ENCODE measurements at regions not wholly inside any gene's neighbourhood (a gene's known extent, or its start where the extent isn't known, plus 50 kb on each side); places are given as distances from the start of the nearest gene placed in this dataset.

- no peak overlapping the region for H2AK5ac ChIP-seq (ENCODE audit: low read length)
- H3K9ac ChIP-seq (ENCODE audit: low read length): no peak overlapping the region
- H3K4ac ChIP-seq (ENCODE audit: low read depth, low read length): no peak overlapping the region
- no peak for DNase-seq
- no peak overlapping the region for H3K23ac ChIP-seq (ENCODE audit: low read length)
- H2BK12ac ChIP-seq (ENCODE audit: low read length): no peak overlapping the region
- H2BK120ac ChIP-seq (ENCODE audit: insufficient read depth, low read length, poor library complexity): no peak overlapping the region
- no peaks in the 10 kb centered on the region for H3K79me1 ChIP-seq (ENCODE audit: low read length)
- no peak overlapping the region for H2BK5ac ChIP-seq (ENCODE audit: low read depth, low read length, poor library complexity)
- H3K4me3 ChIP-seq (ENCODE audit: low read depth, low read length): no peak overlapping the region
- no peaks in the 10 kb centered on the region for H3K27me3 ChIP-seq (ENCODE audit: insufficient read depth, low read length)
- H4K91ac ChIP-seq (ENCODE audit: low read depth, low read length): no peak overlapping the region
- H3K4me1 ChIP-seq (ENCODE audit: control insufficient read depth in 1 of 2, insufficient read depth in 2 of 2, low read length in 2 of 2): peaks cover 0 to 4% of the 10 kb centered on the region in 2 experiments
- H4K12ac ChIP-seq (ENCODE audit: low read depth, low read length): no peak overlapping the region
- H3K14ac ChIP-seq (ENCODE audit: low read length): no peak overlapping the region
- H3K27ac ChIP-seq (ENCODE audit: low read depth, low read length): no peak overlapping the region
- no peak overlapping the region for H3K4me2 ChIP-seq (ENCODE audit: low read length)
- H3K36me3 ChIP-seq (ENCODE audit: control insufficient read depth in 1 of 2, insufficient read depth in 2 of 2, low read length in 2 of 2): no peaks in the 10 kb centered on the region
- no CpG with 5 or more reads among the region's 2 CpGs for WGBS (ENCODE audit: extremely low coverage, insufficient coverage, insufficient read length)
- H3K79me2 ChIP-seq (ENCODE audit: control insufficient read depth, insufficient read depth, low read length, poor library complexity): no peaks in the 10 kb centered on the region
- H3K9me3 ChIP-seq (ENCODE audit: insufficient read depth, low read depth, low read length): peaks cover 4% of the 10 kb centered on the region
- no peak overlapping the region for H2AFZ ChIP-seq (ENCODE audit: insufficient read depth, low read length, poor library complexity)
- no peak overlapping the region for H3K18ac ChIP-seq (ENCODE audit: low read length)
- H4K8ac ChIP-seq (ENCODE audit: low read depth, low read length): no peak overlapping the region
These were observed 52.9 kb upstream of the RNU6-1 start for GRCh38 chr15:67892559-67893377.

- Histone ChIP-seq H3K4ac (ENCODE audit: low read depth, low read length) (no peak overlapping the region), H2AK5ac (ENCODE audit: low read length) (no peak overlapping the region), H3K18ac (ENCODE audit: low read length) (no peak overlapping the region)
These were observed 55.4 kb upstream of the RNU6-1 start for GRCh38 chr15:67895237-67895636.

GRCh38 chr15:67897646-67898339, 57.9 kb upstream of the RNU6-1 start:
- no peak overlapping the region for H3K4ac ChIP-seq (ENCODE audit: low read depth, low read length)
- no peak overlapping the region for H3K27ac ChIP-seq (ENCODE audit: low read depth, low read length)

More at GRCh38 chr15:67895237-67895636, 55.4 kb upstream of the RNU6-1 start:
- no peaks in the 10 kb centered on the region for H3K79me2 ChIP-seq (ENCODE audit: control insufficient read depth, insufficient read depth, low read length, poor library complexity)
- no peaks in the 10 kb centered on the region for H3K79me1 ChIP-seq (ENCODE audit: low read length)
- no peak overlapping the region for H2AFZ ChIP-seq (ENCODE audit: insufficient read depth, low read length, poor library complexity)
- H3K27ac ChIP-seq (ENCODE audit: low read depth, low read length): no peak overlapping the region
- no peaks in the 10 kb centered on the region for H3K36me3 ChIP-seq (ENCODE audit: control insufficient read depth in 1 of 2, insufficient read depth in 2 of 2, low read length in 2 of 2)
- no peak overlapping the region for H4K8ac ChIP-seq (ENCODE audit: low read depth, low read length)
- H3K9ac ChIP-seq (ENCODE audit: low read length): no peak overlapping the region
- no peak overlapping the region for H3K4me3 ChIP-seq (ENCODE audit: low read depth, low read length)
- H3K23ac ChIP-seq (ENCODE audit: low read length): no peak overlapping the region
- H3K4me1 ChIP-seq (ENCODE audit: control insufficient read depth in 1 of 2, insufficient read depth in 2 of 2, low read length in 2 of 2): peaks cover 0 to 4% of the 10 kb centered on the region in 2 experiments
- no peak overlapping the region for H3K14ac ChIP-seq (ENCODE audit: low read length)
- no peak for DNase-seq
- H3K27me3 ChIP-seq (ENCODE audit: insufficient read depth, low read length): no peaks in the 10 kb centered on the region
- peaks cover 4% of the 10 kb centered on the region for H3K9me3 ChIP-seq (ENCODE audit: insufficient read depth, low read depth, low read length)
- H4K12ac ChIP-seq (ENCODE audit: low read depth, low read length): no peak overlapping the region
- H3K4me2 ChIP-seq (ENCODE audit: low read length): no peak overlapping the region
- no peak overlapping the region for H2BK5ac ChIP-seq (ENCODE audit: low read depth, low read length, poor library complexity)
- H2BK120ac ChIP-seq (ENCODE audit: insufficient read depth, low read length, poor library complexity): no peak overlapping the region
- no peak overlapping the region for H4K91ac ChIP-seq (ENCODE audit: low read depth, low read length)
- no peak overlapping the region for H2BK12ac ChIP-seq (ENCODE audit: low read length)

GRCh38 chr15:67899596-67900283, 59.9 kb upstream of the RNU6-1 start:
- no peak for DNase-seq
- no peak overlapping the region for H3K4me3 ChIP-seq (ENCODE audit: low read depth, low read length)
- H3K9ac ChIP-seq (ENCODE audit: low read length): no peak overlapping the region
- H3K14ac ChIP-seq (ENCODE audit: low read length): no peak overlapping the region
- no peak overlapping the region for H3K4ac ChIP-seq (ENCODE audit: low read depth, low read length)
- H2BK5ac ChIP-seq (ENCODE audit: low read depth, low read length, poor library complexity): no peak overlapping the region
- H3K4me2 ChIP-seq (ENCODE audit: low read length): no peak overlapping the region
- H3K36me3 ChIP-seq (ENCODE audit: control insufficient read depth in 1 of 2, insufficient read depth in 2 of 2, low read length in 2 of 2): no peaks in the 10 kb centered on the region
- H2AK5ac ChIP-seq (ENCODE audit: low read length): no peak overlapping the region
- H4K12ac ChIP-seq (ENCODE audit: low read depth, low read length): no peak overlapping the region
- no peak overlapping the region for H4K91ac ChIP-seq (ENCODE audit: low read depth, low read length)
- no peak overlapping the region for H3K18ac ChIP-seq (ENCODE audit: low read length)
- H3K27me3 ChIP-seq (ENCODE audit: insufficient read depth, low read length): no peaks in the 10 kb centered on the region
- no peaks in the 10 kb centered on the region for H3K79me1 ChIP-seq (ENCODE audit: low read length)
- no peak overlapping the region for H2BK120ac ChIP-seq (ENCODE audit: insufficient read depth, low read length, poor library complexity)
- H2BK12ac ChIP-seq (ENCODE audit: low read length): no peak overlapping the region
- H4K8ac ChIP-seq (ENCODE audit: low read depth, low read length): no peak overlapping the region
- H2AFZ ChIP-seq (ENCODE audit: insufficient read depth, low read length, poor library complexity): no peak overlapping the region
- no peaks in the 10 kb centered on the region for H3K4me1 ChIP-seq (ENCODE audit: control insufficient read depth in 1 of 2, insufficient read depth in 2 of 2, low read length in 2 of 2)
- no CpG with 5 or more reads among the region's 9 CpGs for WGBS (ENCODE audit: extremely low coverage, insufficient coverage, insufficient read length)
- peaks cover 4% of the 10 kb centered on the region for H3K9me3 ChIP-seq (ENCODE audit: insufficient read depth, low read depth, low read length)
- H3K23ac ChIP-seq (ENCODE audit: low read length): no peak overlapping the region
- H3K27ac ChIP-seq (ENCODE audit: low read depth, low read length): no peak overlapping the region
- H3K79me2 ChIP-seq (ENCODE audit: control insufficient read depth, insufficient read depth, low read length, poor library complexity): no peaks in the 10 kb centered on the region

More at GRCh38 chr15:67897646-67898339, 57.9 kb upstream of the RNU6-1 start:
- no CpG with 5 or more reads among the region's 3 CpGs for WGBS (ENCODE audit: extremely low coverage, insufficient coverage, insufficient read length)
- H3K14ac ChIP-seq (ENCODE audit: low read length): no peak overlapping the region
- no peaks in the 10 kb centered on the region for H3K4me1 ChIP-seq (ENCODE audit: control insufficient read depth in 1 of 2, insufficient read depth in 2 of 2, low read length in 2 of 2)
- H3K4me3 ChIP-seq (ENCODE audit: low read depth, low read length): no peak overlapping the region
- no peak overlapping the region for H2BK5ac ChIP-seq (ENCODE audit: low read depth, low read length, poor library complexity)
- no peaks in the 10 kb centered on the region for H3K79me2 ChIP-seq (ENCODE audit: control insufficient read depth, insufficient read depth, low read length, poor library complexity)
- H4K8ac ChIP-seq (ENCODE audit: low read depth, low read length): no peak overlapping the region
- H3K4me2 ChIP-seq (ENCODE audit: low read length): no peak overlapping the region
- H3K9ac ChIP-seq (ENCODE audit: low read length): no peak overlapping the region
- H3K18ac ChIP-seq (ENCODE audit: low read length): no peak overlapping the region
- no peaks in the 10 kb centered on the region for H3K36me3 ChIP-seq (ENCODE audit: control insufficient read depth in 1 of 2, insufficient read depth in 2 of 2, low read length in 2 of 2)
- H3K27me3 ChIP-seq (ENCODE audit: insufficient read depth, low read length): no peaks in the 10 kb centered on the region
- DNase-seq: no peak
- no peak overlapping the region for H3K23ac ChIP-seq (ENCODE audit: low read length)
- H3K79me1 ChIP-seq (ENCODE audit: low read length): no peaks in the 10 kb centered on the region
- H4K12ac ChIP-seq (ENCODE audit: low read depth, low read length): no peak overlapping the region
- no peak overlapping the region for H2BK120ac ChIP-seq (ENCODE audit: insufficient read depth, low read length, poor library complexity)
- no peak overlapping the region for H2AFZ ChIP-seq (ENCODE audit: insufficient read depth, low read length, poor library complexity)
- no peak overlapping the region for H2BK12ac ChIP-seq (ENCODE audit: low read length)
- H2AK5ac ChIP-seq (ENCODE audit: low read length): no peak overlapping the region
- no peaks in the 10 kb centered on the region for H3K9me3 ChIP-seq (ENCODE audit: insufficient read depth, low read depth, low read length)
- H4K91ac ChIP-seq (ENCODE audit: low read depth, low read length): no peak overlapping the region

Measured in trophoblast cell (in vitro differentiated cells and primary cell).